Fibroblast of lung (primary cell): ENCODE measurements at regions not wholly inside any gene's neighbourhood (a gene's known extent, or its start where the extent isn't known, plus 50 kb on each side); places are given as distances from the start of the nearest gene placed in this dataset.

Experiments
- DNase-seq, 2 donors: peaks; one replicate each; pipeline versions ENCODE4 v3.0.0 to v3.0.0-alpha.2; 2010; ENCODE audit warnings: low read depth in 2 of 2
- H2AFZ ChIP-seq: 2 replicates; pipeline ENCODE4 v1.5.1; 2012; ENCODE audit warnings: low read length, control low read depth, inconsistent platforms
- H3K27ac ChIP-seq: 2 replicates; pipeline ENCODE4 v1.5.1; 2011; ENCODE audit warnings: low read length, control low read depth; ENCODE audit not compliant: insufficient read depth
- H3K27me3 ChIP-seq: 2 replicates; pipeline ENCODE4 v1.5.1; 2011; ENCODE audit warnings: mild to moderate bottlenecking, low read length; ENCODE audit not compliant: control insufficient read depth, insufficient read depth
- H3K36me3 ChIP-seq: 2 replicates; pipeline ENCODE4 v1.5.1; 2011; ENCODE audit warnings: low read length; ENCODE audit not compliant: control insufficient read depth, insufficient read depth
- H3K4me1 ChIP-seq: 2 replicates; pipeline ENCODE4 v1.5.1; 2011; ENCODE audit warnings: low read length; ENCODE audit not compliant: control insufficient read depth, insufficient read depth; ENCODE audit errors: extremely low read depth
- H3K4me2 ChIP-seq: 2 replicates; pipeline ENCODE4 v1.5.1; 2011; ENCODE audit warnings: low read length, control low read depth; ENCODE audit not compliant: insufficient read depth; ENCODE audit errors: extremely low read depth
- H3K4me3 ChIP-seq, 4 experiments: fragments of 200-600 bp in 1 of 4; sonication (generic) in 1 of 4; replicated peaks in 1 of 4; 2 replicates each; pipeline ENCODE4 v1.5.1; 2011 to 2016; ENCODE audit warnings: low read length in 4 of 4, low read depth in 3 of 4, mild to moderate bottlenecking in 3 of 4, control low read depth in 2 of 4, inconsistent platforms in 1 of 4, mixed read lengths in 1 of 4; ENCODE audit not compliant: insufficient read depth in 1 of 4; ENCODE audit errors: control extremely low read depth in 1 of 4
- H3K79me2 ChIP-seq: 2 replicates; pipeline ENCODE4 v1.5.1; 2012; ENCODE audit warnings: mild to moderate bottlenecking, low read length, inconsistent platforms; ENCODE audit not compliant: control insufficient read depth, insufficient read depth
- H3K9ac ChIP-seq: 2 replicates; pipeline ENCODE4 v1.5.1; 2011; ENCODE audit warnings: mild to moderate bottlenecking, low read length, control low read depth; ENCODE audit not compliant: insufficient read depth
- H3K9me3 ChIP-seq: 2 replicates; pipeline ENCODE4 v1.5.1; 2012; ENCODE audit warnings: low read depth, low read length; ENCODE audit not compliant: control insufficient read depth, insufficient read depth
- H4K20me1 ChIP-seq: 2 replicates; pipeline ENCODE4 v1.5.1; 2011; ENCODE audit warnings: low read length; ENCODE audit not compliant: control insufficient read depth, insufficient read depth; ENCODE audit errors: extremely low read depth
- EZH2 ChIP-seq: IDR thresholded peaks from 2 replicates; pipeline ENCODE4 v1.5.1; 2012; ENCODE audit warnings: low read length, control low read depth, mild to moderate bottlenecking; ENCODE audit errors: missing control alignments
- TF ChIP-seq, protein P1 (sequence below), 2 donors: IDR thresholded peaks in 1 of 2; conservative IDR thresholded peaks in 1 of 2; 1 replicate in 1 of 2; 2 replicates in 1 of 2; pipeline ENCODE4 v1.5.1; 2011 to 2012; ENCODE audit warnings: low read length in 2 of 2, control low read depth in 1 of 2, inconsistent platforms in 1 of 2, low read depth in 1 of 2, mild to moderate bottlenecking in 1 of 2

DNA sequence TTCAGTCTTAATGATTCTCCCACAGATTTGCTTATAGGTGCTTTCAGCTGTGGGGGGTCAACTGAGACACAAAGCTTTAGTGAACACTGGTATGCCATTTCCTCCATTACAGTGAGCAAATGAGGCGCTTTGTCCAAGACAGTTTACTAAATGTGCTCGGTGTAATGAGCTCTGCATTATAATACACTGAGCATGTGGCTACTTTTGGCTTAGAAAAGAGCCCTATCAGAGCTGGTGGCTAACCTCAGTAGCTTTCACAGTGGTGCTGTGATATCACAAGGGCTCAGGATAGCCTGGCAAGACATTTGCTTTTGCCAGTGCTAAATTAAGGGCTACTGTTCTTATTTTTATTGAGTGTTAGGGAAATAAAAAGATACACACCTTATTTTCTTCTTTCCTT lies 749.7 kb upstream of the ARPP21 start:
- no peaks in the 10 kb centered on the region for H4K20me1 ChIP-seq
- DNase-seq, result no peak
- no peak overlapping the region for H2AFZ ChIP-seq
- no peaks in the 10 kb centered on the region for H3K36me3 ChIP-seq
- H3K9me3 ChIP-seq, result no peaks in the 10 kb centered on the region
- no peaks in the 10 kb centered on the region for H3K4me1 ChIP-seq
- no peak overlapping the region for H3K9ac ChIP-seq
- H3K79me2 ChIP-seq, result no peaks in the 10 kb centered on the region
- H3K4me2 ChIP-seq, result no peak overlapping the region
- no peak overlapping the region for H3K4me3 ChIP-seq
- no peak overlapping the region for H3K27ac ChIP-seq
- TF ChIP-seq, protein P1, sequence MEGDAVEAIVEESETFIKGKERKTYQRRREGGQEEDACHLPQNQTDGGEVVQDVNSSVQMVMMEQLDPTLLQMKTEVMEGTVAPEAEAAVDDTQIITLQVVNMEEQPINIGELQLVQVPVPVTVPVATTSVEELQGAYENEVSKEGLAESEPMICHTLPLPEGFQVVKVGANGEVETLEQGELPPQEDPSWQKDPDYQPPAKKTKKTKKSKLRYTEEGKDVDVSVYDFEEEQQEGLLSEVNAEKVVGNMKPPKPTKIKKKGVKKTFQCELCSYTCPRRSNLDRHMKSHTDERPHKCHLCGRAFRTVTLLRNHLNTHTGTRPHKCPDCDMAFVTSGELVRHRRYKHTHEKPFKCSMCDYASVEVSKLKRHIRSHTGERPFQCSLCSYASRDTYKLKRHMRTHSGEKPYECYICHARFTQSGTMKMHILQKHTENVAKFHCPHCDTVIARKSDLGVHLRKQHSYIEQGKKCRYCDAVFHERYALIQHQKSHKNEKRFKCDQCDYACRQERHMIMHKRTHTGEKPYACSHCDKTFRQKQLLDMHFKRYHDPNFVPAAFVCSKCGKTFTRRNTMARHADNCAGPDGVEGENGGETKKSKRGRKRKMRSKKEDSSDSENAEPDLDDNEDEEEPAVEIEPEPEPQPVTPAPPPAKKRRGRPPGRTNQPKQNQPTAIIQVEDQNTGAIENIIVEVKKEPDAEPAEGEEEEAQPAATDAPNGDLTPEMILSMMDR (conservative IDR thresholded peaks at IDR 0.05 in 1 of 2, IDR thresholded peaks at IDR 0.05 in 1 of 2; ENCODE audit: low read depth in 1 of 2, low read length in 2 of 2), result no peak
- no peak for TF ChIP-seq EZH2
- H3K27me3 ChIP-seq, result no peaks in the 10 kb centered on the region

DNA sequence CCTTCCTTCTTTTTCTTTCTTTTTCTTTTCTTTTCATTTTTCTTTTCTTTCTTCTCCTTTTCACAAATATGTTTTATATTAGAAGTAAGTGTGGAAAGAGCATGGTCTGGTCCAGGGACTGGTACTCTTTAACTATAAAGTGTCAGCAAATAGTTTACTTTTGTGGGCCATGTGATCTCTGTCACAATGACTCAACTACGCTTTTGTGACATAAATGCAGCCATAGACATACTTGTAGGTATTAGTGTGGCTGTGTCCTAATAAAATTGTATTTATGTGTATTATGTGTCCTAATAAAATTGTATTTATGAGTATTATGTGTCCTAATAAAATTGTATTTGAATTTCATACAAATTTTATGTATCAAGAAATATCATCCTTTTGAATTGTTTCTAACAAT lies 749.1 kb upstream of the ARPP21 start:
- Histone ChIP-seq H4K20me1 (no peaks in the 10 kb centered on the region), H3K4me2 (no peak overlapping the region)
- TF ChIP-seq, protein P1 (conservative IDR thresholded peaks at IDR 0.05 in 1 of 2, IDR thresholded peaks at IDR 0.05 in 1 of 2; ENCODE audit: low read depth in 1 of 2, low read length in 2 of 2), result no peak
- no peak for TF ChIP-seq EZH2

DNA sequence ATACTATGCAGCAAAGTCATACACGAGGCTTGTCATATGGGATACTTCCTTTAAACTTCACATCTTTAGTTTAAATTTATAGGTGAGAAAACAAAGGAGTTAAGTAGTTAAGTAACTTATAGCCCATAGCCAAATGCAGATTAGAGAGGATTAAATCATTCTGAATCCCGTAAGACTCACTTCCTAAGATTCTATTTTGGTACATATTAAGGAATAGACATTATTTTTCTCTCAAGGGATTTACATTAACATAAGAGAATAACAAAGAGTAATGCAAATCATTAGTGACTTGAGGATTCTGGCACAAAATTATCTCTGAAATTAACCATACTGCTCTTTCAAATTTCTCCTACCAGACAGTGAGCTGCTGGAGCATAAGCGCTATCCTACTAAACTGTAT lies 747.4 kb upstream of the ARPP21 start:
- TF ChIP-seq, protein P1 (conservative IDR thresholded peaks at IDR 0.05 in 1 of 2, IDR thresholded peaks at IDR 0.05 in 1 of 2; ENCODE audit: low read depth in 1 of 2, low read length in 2 of 2), result no peak
- no peak for TF ChIP-seq EZH2

More for the DNA sequence above, 749.1 kb upstream of the ARPP21 start:
- H3K27ac ChIP-seq, result no peak overlapping the region
- no peaks in the 10 kb centered on the region for H3K9me3 ChIP-seq
- no peaks in the 10 kb centered on the region for H3K79me2 ChIP-seq
- no peak overlapping the region for H2AFZ ChIP-seq
- no peak overlapping the region for H3K4me3 ChIP-seq
- no peaks in the 10 kb centered on the region for H3K27me3 ChIP-seq
- DNase-seq, result no peak
- H3K9ac ChIP-seq, result no peak overlapping the region
- no peaks in the 10 kb centered on the region for H3K4me1 ChIP-seq
- H3K36me3 ChIP-seq, result no peaks in the 10 kb centered on the region

More for the DNA sequence above, 747.4 kb upstream of the ARPP21 start:
- no peak overlapping the region for H3K4me3 ChIP-seq
- no peaks in the 10 kb centered on the region for H3K79me2 ChIP-seq
- H3K27ac ChIP-seq, result no peak overlapping the region
- no peaks in the 10 kb centered on the region for H3K36me3 ChIP-seq
- no peaks in the 10 kb centered on the region for H3K27me3 ChIP-seq
- no peaks in the 10 kb centered on the region for H3K4me1 ChIP-seq
- no peak overlapping the region for H3K9ac ChIP-seq
- no peaks in the 10 kb centered on the region for H3K9me3 ChIP-seq
- no peak overlapping the region for H3K4me2 ChIP-seq
- no peaks in the 10 kb centered on the region for H4K20me1 ChIP-seq
- H2AFZ ChIP-seq, result no peak overlapping the region
- no peak for DNase-seq
